Type B pancreatic cell (in vitro differentiated cells): ENCODE measurements at regions not wholly inside any gene's neighbourhood (a gene's known extent, or its start where the extent isn't known, plus 50 kb on each side); places are given as distances from the start of the nearest gene placed in this dataset.

ENCODE experiments used
- DNase-seq: peaks from one replicate; pipeline ENCODE4 v3.0.0; 2021; ENCODE audit warnings: mixed read lengths; ENCODE audit not compliant: unreplicated experiment; ENCODE audit errors: extremely low spot score
- H3K27ac Mint-ChIP-seq: 2 replicates; pipeline ENCODE4 v1.8.0; 2021; ENCODE audit warnings: mild to moderate bottlenecking, mixed read lengths
- H3K27me3 Mint-ChIP-seq: 2 replicates; pipeline ENCODE4 v1.8.0; 2021; ENCODE audit warnings: mixed read lengths
- H3K36me3 Mint-ChIP-seq: 2 replicates; pipeline ENCODE4 v1.8.0; 2021; ENCODE audit warnings: mixed read lengths
- H3K4me1 Mint-ChIP-seq: one replicate; pipeline ENCODE4 v1.8.0; 2021; ENCODE audit warnings: mixed read lengths; ENCODE audit not compliant: unreplicated experiment
- H3K4me3 Mint-ChIP-seq: 2 replicates; pipeline ENCODE4 v1.8.0; 2021; ENCODE audit warnings: mild to moderate bottlenecking, mixed read lengths
- H3K9me3 Mint-ChIP-seq: 2 replicates; pipeline ENCODE4 v1.8.0; 2021; ENCODE audit warnings: mixed read lengths
- CTCF ChIP-seq: fragments of 200-600 bp; sonication (generic); conservative IDR thresholded peaks from 2 replicates; pipeline ENCODE4 v1.5.0; 2021; ENCODE audit warnings: antibody characterized with exemption, mild to moderate bottlenecking

DNA sequence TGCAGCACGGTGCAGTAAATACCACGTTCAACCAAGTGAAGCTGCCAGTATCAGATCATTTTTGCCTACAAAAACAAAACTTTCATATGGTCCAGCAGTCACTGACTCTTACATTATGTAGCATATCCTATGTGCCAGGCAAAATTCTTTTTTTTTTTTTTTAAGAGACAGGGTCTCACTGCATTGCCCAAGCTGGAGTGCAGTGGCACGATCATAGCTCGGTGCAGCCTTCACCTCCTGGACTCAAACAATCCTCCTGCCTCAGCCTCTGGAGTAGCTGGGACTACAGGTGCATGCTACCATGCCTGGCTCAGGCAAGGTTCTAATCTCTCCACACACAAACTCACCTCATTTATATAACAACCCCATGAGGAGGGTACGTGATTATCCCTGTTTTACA is 208.6 kb upstream of the JARID2 start:
- no peaks in the 10 kb centered on the region for H3K36me3 Mint-ChIP-seq
- DNase-seq, result no peak
- no peaks in the 10 kb centered on the region for H3K27me3 Mint-ChIP-seq
- TF ChIP-seq CTCF, result no peak
- H3K9me3 Mint-ChIP-seq, result no peaks in the 10 kb centered on the region
- peak overlapping the region; percentile 69 for H3K4me3 Mint-ChIP-seq
- peaks cover 17% of the 10 kb centered on the region for H3K4me1 Mint-ChIP-seq
- H3K27ac Mint-ChIP-seq, result peak overlapping the region; percentile 92

DNA sequence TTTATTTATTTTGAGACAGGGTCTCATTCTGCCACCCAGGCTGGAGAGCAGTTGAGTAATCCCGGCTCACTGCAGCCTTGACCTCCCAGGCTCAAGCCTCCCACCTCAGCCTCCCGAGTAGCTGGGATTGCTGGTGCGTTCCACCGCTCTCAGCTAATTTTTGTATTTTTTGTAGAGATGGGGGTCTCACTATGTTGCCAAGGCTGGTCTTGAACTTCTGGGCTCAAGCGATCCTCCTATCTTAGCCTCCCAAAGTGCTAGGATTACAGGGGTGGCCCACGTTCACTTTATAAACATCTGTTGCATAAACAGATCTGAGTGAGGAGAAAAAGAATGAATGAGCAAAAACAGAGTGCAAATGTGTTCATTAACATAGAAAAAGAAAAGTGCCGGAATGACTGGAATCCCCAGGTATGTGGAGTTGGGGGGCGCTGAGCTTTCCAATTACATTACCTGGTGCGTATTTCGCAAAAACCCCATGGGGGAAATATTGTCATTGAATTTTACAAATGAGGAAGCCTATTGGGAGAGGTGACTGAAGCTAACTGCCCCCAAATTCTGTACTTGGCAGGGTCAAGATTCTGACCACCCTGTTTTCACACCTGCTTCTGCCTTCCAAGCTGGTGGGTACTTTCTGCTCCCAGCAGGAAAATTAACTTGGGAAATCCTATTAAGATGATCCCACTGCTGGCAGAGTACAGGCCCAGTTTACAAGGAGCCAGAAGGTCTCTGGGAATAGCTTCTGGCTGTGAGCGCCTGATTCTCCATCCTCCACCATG is 207.7 kb upstream of the JARID2 start:
- peaks cover 8% of the 10 kb centered on the region for H3K4me1 Mint-ChIP-seq
- no peaks in the 10 kb centered on the region for H3K36me3 Mint-ChIP-seq
- H3K4me3 Mint-ChIP-seq, result no peak overlapping the region
- H3K27ac Mint-ChIP-seq, result no peak overlapping the region
- no peak for TF ChIP-seq CTCF
- DNase-seq, result no peak
- no peaks in the 10 kb centered on the region for H3K9me3 Mint-ChIP-seq
- no peaks in the 10 kb centered on the region for H3K27me3 Mint-ChIP-seq

- Mint-ChIP-seq H3K4me3 (no peak overlapping the region), H3K27me3 (no peaks in the 10 kb centered on the region), H3K9me3 (no peaks in the 10 kb centered on the region), H3K36me3 (no peaks in the 10 kb centered on the region), H3K27ac (no peak overlapping the region), H3K4me1 (peaks cover 12% of the 10 kb centered on the region)
- TF ChIP-seq CTCF, result no peak
- no peak for DNase-seq
These were observed 206.7 kb upstream of the JARID2 start for GRCh38 chr6:15039136-15039535.

GRCh38 chr6:15042938-15043337 is 202.9 kb upstream of the JARID2 start:
- no peak for DNase-seq
- no peaks in the 10 kb centered on the region for H3K9me3 Mint-ChIP-seq
- no peak for TF ChIP-seq CTCF
- H3K4me1 Mint-ChIP-seq, result peaks cover 8% of the 10 kb centered on the region
- H3K27me3 Mint-ChIP-seq, result no peaks in the 10 kb centered on the region
- no peaks in the 10 kb centered on the region for H3K36me3 Mint-ChIP-seq
- no peak overlapping the region for H3K4me3 Mint-ChIP-seq
- no peak overlapping the region for H3K27ac Mint-ChIP-seq

- Mint-ChIP-seq H3K36me3 (no peaks in the 10 kb centered on the region), H3K27ac (no peak overlapping the region), H3K9me3 (peaks cover 8% of the 10 kb centered on the region), H3K4me1 (peaks cover 11% of the 10 kb centered on the region), H3K4me3 (no peak overlapping the region), H3K27me3 (no peaks in the 10 kb centered on the region)
- DNase-seq, result no peak
- TF ChIP-seq CTCF, result no peak
These were observed 201.6 kb upstream of the JARID2 start for GRCh38 chr6:15044146-15044882.
